HepG2 (cell line): ENCODE measurements at regions not wholly inside any gene's neighbourhood (a gene's known extent, or its start where the extent isn't known, plus 50 kb on each side); places are given as distances from the start of the nearest gene placed in this dataset.

Experiments used
- ATAC-seq: fragments of 200-7000 bp; cut with Tn5 transposase; 3 replicates; pipeline ENCODE4 v1.9.1; 2020; ENCODE audit warnings: mild to moderate bottlenecking, moderate library complexity
- BruUV-seq: library from RNA; stranded (reverse); fragments of 400-500 nt; replicated peaks from 2 replicates; lab custom pipeline; 2021; lab: Mats Ljungman, UMichigan
- CTCF ChIA-PET: fragments of 300-600 bp; formaldehyde crosslinking; extraction: SDS; loops from one replicate; lab custom pipeline; 2021; ENCODE audit warnings: low total read pairs, inconsistent platforms, low intra/inter-chr PET ratio; lab: Yijun Ruan, JAX
- POLR2A ChIA-PET: fragments of 350-600 bp; sonication (Branson Sonifier 250); formaldehyde crosslinking; loops from one replicate; lab custom pipeline; 2020; ENCODE audit warnings: antibody characterized with exemption, inconsistent platforms; lab: Yijun Ruan, JAX
- DNase-seq: peaks from one replicate; pipeline ENCODE4 v3.0.0-alpha.2; 2015; ENCODE audit warnings: low spot score
- FAIRE-seq: peaks from 3 replicates; lab custom pipeline; 2011; peaks lifted over from hg19 to GRCh38; lab: Jason Lieb, UNC
- H2AFZ ChIP-seq: one replicate; pipeline ENCODE4 v1.6.1; 2011; ENCODE audit warnings: low read length, inconsistent platforms
- H3K27ac ChIP-seq: fragments of 300-600 bp; 3 replicates; pipeline ENCODE4 v1.8.0; 2011; ENCODE audit warnings: mixed run types, mild to moderate bottlenecking, mixed read lengths, low read length, inconsistent platforms; ENCODE audit not compliant: insufficient read depth; ENCODE audit errors: extremely low read length
- H3K27me3 ChIP-seq, 2 experiments: fragments of 200-600 bp in 1 of 2; 2 replicates in 1 of 2; 3 replicates in 1 of 2; pipeline versions ENCODE4 v1.6.0 to v1.8.0; 2011; ENCODE audit warnings: low read length in 2 of 2, mild to moderate bottlenecking in 2 of 2, moderate library complexity in 2 of 2, inconsistent platforms in 1 of 2; ENCODE audit not compliant: insufficient read depth in 2 of 2, control insufficient read depth in 1 of 2
- H3K36me3 ChIP-seq, 2 experiments: fragments of 200-600 bp in 1 of 2; replicated peaks in 1 of 2; 2 replicates in 1 of 2; 3 replicates in 1 of 2; pipeline versions ENCODE4 v1.5.1 to v1.8.0; 2011; ENCODE audit warnings: low read length in 2 of 2, inconsistent platforms in 1 of 2; ENCODE audit not compliant: insufficient read depth in 2 of 2, control insufficient read depth in 1 of 2
- H3K4me1 ChIP-seq: 2 replicates; pipeline ENCODE4 v1.5.1; 2012; ENCODE audit warnings: low read length, inconsistent platforms; ENCODE audit not compliant: insufficient read depth
- H3K4me2 ChIP-seq: 2 replicates; pipeline ENCODE4 v1.6.0; 2011; ENCODE audit warnings: low read depth, low read length, inconsistent platforms
- H3K4me3 ChIP-seq, 3 experiments: fragments of 200-600 bp in 1 of 3; sonication (generic), shearing (Covaris generic) in 1 of 3; replicated peaks in 1 of 3; 2 replicates each; pipeline ENCODE4 v1.5.1; 2011 to 2016; ENCODE audit warnings: low read length in 3 of 3, inconsistent platforms in 2 of 3, low read depth in 2 of 3, mild to moderate bottlenecking in 2 of 3, control low read depth in 1 of 3, mixed read lengths in 1 of 3; ENCODE audit not compliant: insufficient read depth in 1 of 3
- H3K79me2 ChIP-seq: one replicate; pipeline ENCODE4 v1.6.1; 2011; ENCODE audit warnings: low read length, inconsistent platforms; ENCODE audit not compliant: insufficient read depth
- H3K9ac ChIP-seq: 2 replicates; pipeline ENCODE4 v1.6.0; 2011; ENCODE audit warnings: mild to moderate bottlenecking, low read depth, low read length, inconsistent platforms; ENCODE audit not compliant: insufficient read depth
- H3K9me3 ChIP-seq: 2 replicates; pipeline ENCODE4 v1.5.1; 2012; ENCODE audit warnings: mild to moderate bottlenecking, low read length
- H4K20me1 ChIP-seq: 2 replicates; pipeline ENCODE4 v1.6.0; 2011; ENCODE audit warnings: inconsistent platforms, mild to moderate bottlenecking, low read length, moderate library complexity; ENCODE audit not compliant: insufficient read depth
- AHR ChIP-seq: IDR thresholded peaks from 2 replicates; pipeline ENCODE4 v1.6.1; 2018; ENCODE audit warnings: missing genetic modification reagents, missing compliant biosample characterization
- DNMT3B ChIP-seq: conservative IDR thresholded peaks from 2 replicates; pipeline ENCODE4 v1.6.1; 2016; ENCODE audit warnings: missing biosample characterization, control low read depth
- FOXJ3 ChIP-seq: sonication (generic); formaldehyde crosslinking; IDR thresholded peaks from 2 replicates; pipeline ENCODE4 v1.4.0; 2020; ENCODE audit warnings: missing genetic modification reagents, mild to moderate bottlenecking, borderline replicate concordance
- HNRNPL ChIP-seq: fragments of 200-400 bp; formaldehyde crosslinking; IDR thresholded peaks from 2 replicates; pipeline ENCODE4 v1.6.1; 2017; ENCODE audit warnings: mild to moderate bottlenecking, low read depth, low read length
- KMT2B ChIP-seq: IDR thresholded peaks from 2 replicates; pipeline ENCODE4 v1.6.1; 2016; ENCODE audit warnings: missing genetic modification reagents, missing compliant biosample characterization
- MLLT10 ChIP-seq: sonication (generic); formaldehyde crosslinking; IDR thresholded peaks from 2 replicates; pipeline ENCODE4 v1.4.0; 2020; ENCODE audit warnings: missing genetic modification reagents
- SYNCRIP ChIP-seq: fragments of 200-400 bp; formaldehyde crosslinking; IDR thresholded peaks from 2 replicates; pipeline ENCODE4 v1.6.1; 2018; ENCODE audit warnings: mild to moderate bottlenecking, low read depth, low read length; ENCODE audit not compliant: insufficient read depth
- TAF15 ChIP-seq: fragments of 200-400 bp; formaldehyde crosslinking; IDR thresholded peaks from one replicate; pipeline ENCODE4 v1.6.1; 2018; ENCODE audit warnings: mild to moderate bottlenecking, low read depth, low read length; ENCODE audit not compliant: poor library complexity, severe bottlenecking
- TMF1 ChIP-seq: sonication (generic); formaldehyde crosslinking; IDR thresholded peaks from 2 replicates; pipeline ENCODE4 v1.8.1; 2022; ENCODE audit warnings: low read depth, missing genetic modification reagents
- ZFP62 ChIP-seq: sonication (generic); formaldehyde crosslinking; IDR thresholded peaks from 2 replicates; pipeline ENCODE4 v1.4.0; 2020; ENCODE audit warnings: missing genetic modification reagents
- ZNF230 ChIP-seq: sonication (generic); formaldehyde crosslinking; IDR thresholded peaks from 2 replicates; pipeline ENCODE4 v1.4.0; 2020; ENCODE audit warnings: mild to moderate bottlenecking, missing genetic modification reagents
- ZNF569 ChIP-seq: sonication (generic); formaldehyde crosslinking; IDR thresholded peaks from 2 replicates; pipeline ENCODE4 v1.5.0; 2020; ENCODE audit warnings: mild to moderate bottlenecking, missing genetic modification reagents, moderate library complexity, borderline replicate concordance
- ZNF589 ChIP-seq: sonication (generic); formaldehyde crosslinking; conservative IDR thresholded peaks from 2 replicates; pipeline ENCODE4 v1.8.0; 2022; ENCODE audit warnings: mild to moderate bottlenecking, moderate library complexity, missing genetic modification reagents
- ZNF597 ChIP-seq: sonication (generic); formaldehyde crosslinking; IDR thresholded peaks from 2 replicates; pipeline ENCODE4 v1.5.0; 2020; ENCODE audit warnings: missing genetic modification reagents
- ZNF850 ChIP-seq: sonication (generic); formaldehyde crosslinking; conservative IDR thresholded peaks from 2 replicates; pipeline ENCODE4 v1.9.0; 2021; ENCODE audit warnings: mild to moderate bottlenecking, missing genetic modification reagents
- WGBS: methylation state at CpG from one replicate; pipeline ENCODE4 v1.1.6; 2017; ENCODE audit warnings: low lambda C conversion rate; 5-methylcytosine and 5-hydroxymethylcytosine counted together
- in situ Hi-C: cut with HindIII; loops from 2 replicates; pipeline ENCODE4 v1.10.0; 2017; ENCODE audit warnings: low pct_unique_long_range_greater_than_20kb; ENCODE audit not compliant: extremely low pct_ligation_motif_present
- intact Hi-C: fragments of 100-400 bp; cut with micrococcal nuclease; formaldehyde crosslinking; loops from one replicate; pipeline ENCODE4 v1.10.0; 2022; ENCODE audit not compliant: unreplicated experiment
- TF ChIP-seq, protein P1 (sequence below): sonication (generic); formaldehyde crosslinking; IDR thresholded peaks from 2 replicates; pipeline ENCODE4 v1.5.1; 2020; ENCODE audit warnings: mild to moderate bottlenecking, missing genetic modification reagents, borderline replicate concordance

- Histone ChIP-seq H4K20me1 (no peaks in the 10 kb centered on the region), H3K4me2 (no peak overlapping the region), H3K4me3 (no peak overlapping the region)
- intact Hi-C loops (no loop called here), in situ Hi-C loops (no loop called here)
- CTCF ChIA-PET, result no interaction called here
- no peak for TF ChIP-seq MLLT10
- TF ChIP-seq DNMT3B (CRISPR knock-in tag), result no peak
- no peak for TF ChIP-seq SYNCRIP
- no peak for TF ChIP-seq TAF15
- TF ChIP-seq ZNF569 (CRISPR knock-in tag), result no peak
- TF ChIP-seq ZNF850 (CRISPR knock-in tag), result no peak
- no peak for TF ChIP-seq ZNF597 (CRISPR knock-in tag)
- TF ChIP-seq ZNF230 (CRISPR knock-in tag), result no peak
- TF ChIP-seq TMF1, result no peak
- TF ChIP-seq ZFP62 (CRISPR knock-in tag), result no peak
- TF ChIP-seq AHR, result no peak
- no peak for TF ChIP-seq KMT2B (CRISPR knock-in tag)
- TF ChIP-seq, protein P1, sequence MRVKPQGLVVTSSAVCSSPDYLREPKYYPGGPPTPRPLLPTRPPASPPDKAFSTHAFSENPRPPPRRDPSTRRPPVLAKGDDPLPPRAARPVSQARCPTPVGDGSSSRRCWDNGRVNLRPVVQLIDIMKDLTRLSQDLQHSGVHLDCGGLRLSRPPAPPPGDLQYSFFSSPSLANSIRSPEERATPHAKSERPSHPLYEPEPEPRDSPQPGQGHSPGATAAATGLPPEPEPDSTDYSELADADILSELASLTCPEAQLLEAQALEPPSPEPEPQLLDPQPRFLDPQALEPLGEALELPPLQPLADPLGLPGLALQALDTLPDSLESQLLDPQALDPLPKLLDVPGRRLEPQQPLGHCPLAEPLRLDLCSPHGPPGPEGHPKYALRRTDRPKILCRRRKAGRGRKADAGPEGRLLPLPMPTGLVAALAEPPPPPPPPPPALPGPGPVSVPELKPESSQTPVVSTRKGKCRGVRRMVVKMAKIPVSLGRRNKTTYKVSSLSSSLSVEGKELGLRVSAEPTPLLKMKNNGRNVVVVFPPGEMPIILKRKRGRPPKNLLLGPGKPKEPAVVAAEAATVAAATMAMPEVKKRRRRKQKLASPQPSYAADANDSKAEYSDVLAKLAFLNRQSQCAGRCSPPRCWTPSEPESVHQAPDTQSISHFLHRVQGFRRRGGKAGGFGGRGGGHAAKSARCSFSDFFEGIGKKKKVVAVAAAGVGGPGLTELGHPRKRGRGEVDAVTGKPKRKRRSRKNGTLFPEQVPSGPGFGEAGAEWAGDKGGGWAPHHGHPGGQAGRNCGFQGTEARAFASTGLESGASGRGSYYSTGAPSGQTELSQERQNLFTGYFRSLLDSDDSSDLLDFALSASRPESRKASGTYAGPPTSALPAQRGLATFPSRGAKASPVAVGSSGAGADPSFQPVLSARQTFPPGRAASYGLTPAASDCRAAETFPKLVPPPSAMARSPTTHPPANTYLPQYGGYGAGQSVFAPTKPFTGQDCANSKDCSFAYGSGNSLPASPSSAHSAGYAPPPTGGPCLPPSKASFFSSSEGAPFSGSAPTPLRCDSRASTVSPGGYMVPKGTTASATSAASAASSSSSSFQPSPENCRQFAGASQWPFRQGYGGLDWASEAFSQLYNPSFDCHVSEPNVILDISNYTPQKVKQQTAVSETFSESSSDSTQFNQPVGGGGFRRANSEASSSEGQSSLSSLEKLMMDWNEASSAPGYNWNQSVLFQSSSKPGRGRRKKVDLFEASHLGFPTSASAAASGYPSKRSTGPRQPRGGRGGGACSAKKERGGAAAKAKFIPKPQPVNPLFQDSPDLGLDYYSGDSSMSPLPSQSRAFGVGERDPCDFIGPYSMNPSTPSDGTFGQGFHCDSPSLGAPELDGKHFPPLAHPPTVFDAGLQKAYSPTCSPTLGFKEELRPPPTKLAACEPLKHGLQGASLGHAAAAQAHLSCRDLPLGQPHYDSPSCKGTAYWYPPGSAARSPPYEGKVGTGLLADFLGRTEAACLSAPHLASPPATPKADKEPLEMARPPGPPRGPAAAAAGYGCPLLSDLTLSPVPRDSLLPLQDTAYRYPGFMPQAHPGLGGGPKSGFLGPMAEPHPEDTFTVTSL, result no peak
- no peak for TF ChIP-seq ZNF589 (CRISPR knock-in tag)
- no peak for TF ChIP-seq HNRNPL
- TF ChIP-seq FOXJ3, result no peak
- TF ChIP-seq, all 625 proteins: peak for 0
- BruUV-seq, result no TSS peak
- no peak for ATAC-seq
- WGBS, result 35% methylated on average over 2 of the region's 2 CpGs
- H3K9ac ChIP-seq, result no peak overlapping the region
- H3K4me1 ChIP-seq, result no peaks in the 10 kb centered on the region
- POLR2A ChIA-PET, result no interaction called here
- H3K9me3 ChIP-seq, result no peaks in the 10 kb centered on the region
- no peak overlapping the region for H3K27ac ChIP-seq
- no peaks in the 10 kb centered on the region for H3K79me2 ChIP-seq
- no peak overlapping the region for H2AFZ ChIP-seq
- H3K36me3 ChIP-seq, result no peaks in the 10 kb centered on the region
- H3K27me3 ChIP-seq, result no peaks in the 10 kb centered on the region
- no peak for DNase-seq
- FAIRE-seq, result no peak
Measured at GRCh38 chr14:35938770-35939169, 112.6 kb downstream of the BRMS1L start.
